SK-N-SH treated with all-trans-retinoic acid at 6 μM for 48 hours (cell line): ENCODE measurements at regions not wholly inside any gene's neighbourhood (a gene's known extent, or its start where the extent isn't known, plus 50 kb on each side); places are given as distances from the start of the nearest gene placed in this dataset.

Experiments used
- ATAC-seq: fragments of 200-7000 bp; cut with Tn5 transposase; 3 replicates; pipeline ENCODE4 v1.9.1; 2020; ENCODE audit warnings: mild to moderate bottlenecking, moderate library complexity
- BACH2 ChIP-seq: fragments of 250-450 bp; sonication (Bioruptor Pico); IDR thresholded peaks from 2 replicates; pipeline ENCODE4 v1.9.0; 2021; ENCODE audit warnings: mild to moderate bottlenecking, borderline replicate concordance
- ESRRG ChIP-seq: fragments of 250-450 bp; sonication (Bioruptor Pico); IDR thresholded peaks from 2 replicates; pipeline ENCODE4 v1.6.1; 2021; ENCODE audit warnings: mild to moderate bottlenecking
- GLIS3 ChIP-seq: fragments of 250-450 bp; sonication (Bioruptor Pico); IDR thresholded peaks from 2 replicates; pipeline ENCODE4 v1.5.0; 2020; ENCODE audit warnings: mild to moderate bottlenecking, moderate library complexity
- ISL1 ChIP-seq: fragments of 250-450 bp; sonication (Bioruptor Pico); IDR thresholded peaks from 2 replicates; pipeline ENCODE4 v2.1.2; 2022; ENCODE audit warnings: mild to moderate bottlenecking, moderate library complexity
- POU6F1 ChIP-seq: fragments of 250-450 bp; sonication (Bioruptor Pico); IDR thresholded peaks from 2 replicates; pipeline ENCODE4 v1.8.0; 2021; ENCODE audit warnings: low read depth, mild to moderate bottlenecking, moderate library complexity, borderline replicate concordance
- PPARA ChIP-seq: fragments of 250-450 bp; sonication (Bioruptor Pico); IDR thresholded peaks from 2 replicates; pipeline ENCODE4 v1.5.0; 2020; ENCODE audit warnings: mild to moderate bottlenecking, borderline replicate concordance
- SNAI2 ChIP-seq: fragments of 250-450 bp; sonication (Bioruptor Pico); IDR thresholded peaks from 2 replicates; pipeline ENCODE4 v1.5.0; 2020; ENCODE audit warnings: mild to moderate bottlenecking, moderate library complexity
- TCF4 ChIP-seq: fragments of 250-450 bp; sonication (Bioruptor Pico); IDR thresholded peaks from 2 replicates; pipeline ENCODE4 v1.8.0; 2021; ENCODE audit warnings: mild to moderate bottlenecking, moderate library complexity, borderline replicate concordance
- TSHZ2 ChIP-seq: fragments of 250-450 bp; sonication (Bioruptor Pico); IDR thresholded peaks from 2 replicates; pipeline ENCODE4 v1.5.0; 2020; ENCODE audit warnings: mild to moderate bottlenecking, moderate library complexity
- ZC3H10 ChIP-seq: fragments of 250-450 bp; sonication (Bioruptor Pico); IDR thresholded peaks from 2 replicates; pipeline ENCODE4 v1.5.1; 2021; ENCODE audit warnings: mild to moderate bottlenecking, moderate library complexity
- ZFP3 ChIP-seq: fragments of 250-450 bp; sonication (Bioruptor Pico); IDR thresholded peaks from 2 replicates; pipeline ENCODE4 v1.5.0; 2020; ENCODE audit warnings: mild to moderate bottlenecking, moderate library complexity
- ZNF565 ChIP-seq: fragments of 450-650 bp; formaldehyde crosslinking; conservative IDR thresholded peaks from 2 replicates; pipeline ENCODE4 v1.5.0; 2020; ENCODE audit warnings: low read depth, mild to moderate bottlenecking, moderate library complexity
- ZNF8 ChIP-seq: fragments of 450-650 bp; formaldehyde crosslinking; IDR thresholded peaks from 2 replicates; pipeline ENCODE4 v1.5.0; 2020; ENCODE audit warnings: mild to moderate bottlenecking, moderate library complexity
- TF ChIP-seq, protein P1 (sequence below): fragments of 250-450 bp; sonication (Bioruptor Pico); IDR thresholded peaks from 2 replicates; pipeline ENCODE4 v1.8.0; 2020; ENCODE audit warnings: mild to moderate bottlenecking, moderate library complexity, borderline replicate concordance
- TF ChIP-seq, protein P2 (sequence below): fragments of 250-450 bp; sonication (Bioruptor Pico); IDR thresholded peaks from 2 replicates; pipeline ENCODE4 v1.5.1; 2020; ENCODE audit warnings: low read depth, mild to moderate bottlenecking, moderate library complexity
- TF ChIP-seq, protein P3 (sequence below): fragments of 250-450 bp; sonication (Bioruptor Pico); IDR thresholded peaks from 2 replicates; pipeline ENCODE4 v1.5.1; 2021; ENCODE audit warnings: mild to moderate bottlenecking, moderate library complexity

DNA sequence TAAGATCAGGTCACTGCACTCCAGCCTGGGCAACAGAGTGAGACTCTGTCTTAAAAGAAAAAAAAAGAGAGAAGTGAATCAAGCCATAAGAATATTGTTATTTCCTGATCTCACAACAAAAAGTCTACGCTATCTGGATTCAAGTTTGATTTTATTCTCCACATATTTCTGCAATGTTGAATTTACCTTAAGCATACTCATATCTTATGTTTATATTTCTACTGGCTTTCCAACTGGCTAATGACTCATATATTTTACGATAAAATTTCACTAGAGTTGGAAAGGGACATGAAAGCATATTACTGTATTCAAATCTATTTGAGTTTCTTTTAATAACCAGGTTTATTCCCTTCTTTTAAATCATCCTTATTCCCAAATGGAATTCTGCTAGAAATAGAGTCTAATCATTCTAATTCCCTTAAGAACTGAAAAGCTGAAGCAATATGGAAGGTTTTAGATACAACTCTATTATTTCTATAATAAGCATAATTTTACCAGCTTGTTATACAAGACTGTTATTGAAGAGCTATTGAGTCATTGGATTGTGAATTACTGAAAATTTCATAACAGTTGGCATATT is 276.9 kb upstream of the HS3ST5 start:
- TF ChIP-seq PPARA (CRISPR knock-in tag) (no peak), ISL1 (CRISPR knock-in tag) (no peak), TSHZ2 (no peak), POU6F1 (CRISPR knock-in tag) (no peak), ZNF8 (no peak), BACH2 (no peak), SNAI2 (CRISPR knock-in tag) (no peak), ZNF565 (CRISPR knock-in tag) (no peak), ZC3H10 (no peak), GLIS3 (CRISPR knock-in tag) (no peak), ZFP3 (CRISPR knock-in tag) (no peak)
- TF ChIP-seq, protein P1, sequence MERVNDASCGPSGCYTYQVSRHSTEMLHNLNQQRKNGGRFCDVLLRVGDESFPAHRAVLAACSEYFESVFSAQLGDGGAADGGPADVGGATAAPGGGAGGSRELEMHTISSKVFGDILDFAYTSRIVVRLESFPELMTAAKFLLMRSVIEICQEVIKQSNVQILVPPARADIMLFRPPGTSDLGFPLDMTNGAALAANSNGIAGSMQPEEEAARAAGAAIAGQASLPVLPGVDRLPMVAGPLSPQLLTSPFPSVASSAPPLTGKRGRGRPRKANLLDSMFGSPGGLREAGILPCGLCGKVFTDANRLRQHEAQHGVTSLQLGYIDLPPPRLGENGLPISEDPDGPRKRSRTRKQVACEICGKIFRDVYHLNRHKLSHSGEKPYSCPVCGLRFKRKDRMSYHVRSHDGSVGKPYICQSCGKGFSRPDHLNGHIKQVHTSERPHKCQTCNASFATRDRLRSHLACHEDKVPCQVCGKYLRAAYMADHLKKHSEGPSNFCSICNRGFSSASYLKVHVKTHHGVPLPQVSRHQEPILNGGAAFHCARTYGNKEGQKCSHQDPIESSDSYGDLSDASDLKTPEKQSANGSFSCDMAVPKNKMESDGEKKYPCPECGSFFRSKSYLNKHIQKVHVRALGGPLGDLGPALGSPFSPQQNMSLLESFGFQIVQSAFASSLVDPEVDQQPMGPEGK (CRISPR knock-in tag), result no peak
- no peak for ATAC-seq

DNA sequence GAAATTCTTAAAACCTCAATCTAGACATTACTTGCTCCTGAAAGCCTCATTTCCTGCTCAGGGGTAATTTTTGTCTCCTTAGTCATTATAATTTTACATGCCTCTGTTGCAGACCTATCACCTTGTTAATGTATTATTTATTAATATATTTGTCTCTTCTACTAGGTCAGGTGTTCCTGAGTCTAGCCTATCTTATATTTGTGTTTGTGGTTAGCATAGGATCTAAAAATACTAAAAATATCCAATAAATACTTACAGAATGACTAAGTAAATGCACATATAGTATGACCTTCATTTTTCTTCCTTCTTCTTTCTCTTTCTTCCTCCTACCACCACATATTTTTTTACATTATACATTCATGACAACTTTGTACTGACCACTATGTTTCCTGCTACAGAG is 268.9 kb upstream of the HS3ST5 start:
- no peak for ATAC-seq
- TF ChIP-seq ESRRG (CRISPR knock-in tag) (no peak), SNAI2 (CRISPR knock-in tag) (no peak), POU6F1 (CRISPR knock-in tag) (no peak), TCF4 (no peak), TSHZ2 (no peak)
- TF ChIP-seq, protein P2, sequence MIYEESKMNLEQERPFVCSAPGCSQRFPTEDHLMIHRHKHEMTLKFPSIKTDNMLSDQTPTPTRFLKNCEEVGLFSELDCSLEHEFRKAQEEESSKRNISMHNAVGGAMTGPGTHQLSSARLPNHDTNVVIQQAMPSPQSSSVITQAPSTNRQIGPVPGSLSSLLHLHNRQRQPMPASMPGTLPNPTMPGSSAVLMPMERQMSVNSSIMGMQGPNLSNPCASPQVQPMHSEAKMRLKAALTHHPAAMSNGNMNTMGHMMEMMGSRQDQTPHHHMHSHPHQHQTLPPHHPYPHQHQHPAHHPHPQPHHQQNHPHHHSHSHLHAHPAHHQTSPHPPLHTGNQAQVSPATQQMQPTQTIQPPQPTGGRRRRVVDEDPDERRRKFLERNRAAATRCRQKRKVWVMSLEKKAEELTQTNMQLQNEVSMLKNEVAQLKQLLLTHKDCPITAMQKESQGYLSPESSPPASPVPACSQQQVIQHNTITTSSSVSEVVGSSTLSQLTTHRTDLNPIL (CRISPR knock-in tag), result no peak
- TF ChIP-seq, protein P1 (CRISPR knock-in tag), result no peak
- TF ChIP-seq, protein P3, sequence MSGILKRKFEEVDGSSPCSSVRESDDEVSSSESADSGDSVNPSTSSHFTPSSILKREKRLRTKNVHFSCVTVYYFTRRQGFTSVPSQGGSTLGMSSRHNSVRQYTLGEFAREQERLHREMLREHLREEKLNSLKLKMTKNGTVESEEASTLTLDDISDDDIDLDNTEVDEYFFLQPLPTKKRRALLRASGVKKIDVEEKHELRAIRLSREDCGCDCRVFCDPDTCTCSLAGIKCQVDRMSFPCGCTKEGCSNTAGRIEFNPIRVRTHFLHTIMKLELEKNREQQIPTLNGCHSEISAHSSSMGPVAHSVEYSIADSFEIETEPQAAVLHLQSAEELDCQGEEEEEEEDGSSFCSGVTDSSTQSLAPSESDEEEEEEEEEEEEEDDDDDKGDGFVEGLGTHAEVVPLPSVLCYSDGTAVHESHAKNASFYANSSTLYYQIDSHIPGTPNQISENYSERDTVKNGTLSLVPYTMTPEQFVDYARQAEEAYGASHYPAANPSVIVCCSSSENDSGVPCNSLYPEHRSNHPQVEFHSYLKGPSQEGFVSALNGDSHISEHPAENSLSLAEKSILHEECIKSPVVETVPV (CRISPR knock-in tag), result no peak
- TF ChIP-seq, all 23 proteins: peak for 0
